Fibroblast of lung (primary cell): ENCODE measurements at regions not wholly inside any gene's neighbourhood (a gene's known extent, or its start where the extent isn't known, plus 50 kb on each side); places are given as distances from the start of the nearest gene placed in this dataset.
A peak's percentile ranks its signal among the peaks of the same experiment; 100 is the strongest.

Experiments used
- DNase-seq, 2 donors: peaks; one replicate each; pipeline versions ENCODE4 v3.0.0 to v3.0.0-alpha.2; 2010; ENCODE audit warnings: low read depth in 2 of 2
- H2AFZ ChIP-seq: 2 replicates; pipeline ENCODE4 v1.5.1; 2012; ENCODE audit warnings: low read length, control low read depth, inconsistent platforms
- H3K27ac ChIP-seq: 2 replicates; pipeline ENCODE4 v1.5.1; 2011; ENCODE audit warnings: low read length, control low read depth; ENCODE audit not compliant: insufficient read depth
- H3K27me3 ChIP-seq: 2 replicates; pipeline ENCODE4 v1.5.1; 2011; ENCODE audit warnings: mild to moderate bottlenecking, low read length; ENCODE audit not compliant: control insufficient read depth, insufficient read depth
- H3K36me3 ChIP-seq: 2 replicates; pipeline ENCODE4 v1.5.1; 2011; ENCODE audit warnings: low read length; ENCODE audit not compliant: control insufficient read depth, insufficient read depth
- H3K4me1 ChIP-seq: 2 replicates; pipeline ENCODE4 v1.5.1; 2011; ENCODE audit warnings: low read length; ENCODE audit not compliant: control insufficient read depth, insufficient read depth; ENCODE audit errors: extremely low read depth
- H3K4me2 ChIP-seq: 2 replicates; pipeline ENCODE4 v1.5.1; 2011; ENCODE audit warnings: low read length, control low read depth; ENCODE audit not compliant: insufficient read depth; ENCODE audit errors: extremely low read depth
- H3K4me3 ChIP-seq, 4 experiments: fragments of 200-600 bp in 1 of 4; sonication (generic) in 1 of 4; replicated peaks in 1 of 4; 2 replicates each; pipeline ENCODE4 v1.5.1; 2011 to 2016; ENCODE audit warnings: low read length in 4 of 4, low read depth in 3 of 4, mild to moderate bottlenecking in 3 of 4, control low read depth in 2 of 4, inconsistent platforms in 1 of 4, mixed read lengths in 1 of 4; ENCODE audit not compliant: insufficient read depth in 1 of 4; ENCODE audit errors: control extremely low read depth in 1 of 4
- H3K79me2 ChIP-seq: 2 replicates; pipeline ENCODE4 v1.5.1; 2012; ENCODE audit warnings: mild to moderate bottlenecking, low read length, inconsistent platforms; ENCODE audit not compliant: control insufficient read depth, insufficient read depth
- H3K9ac ChIP-seq: 2 replicates; pipeline ENCODE4 v1.5.1; 2011; ENCODE audit warnings: mild to moderate bottlenecking, low read length, control low read depth; ENCODE audit not compliant: insufficient read depth
- H3K9me3 ChIP-seq: 2 replicates; pipeline ENCODE4 v1.5.1; 2012; ENCODE audit warnings: low read depth, low read length; ENCODE audit not compliant: control insufficient read depth, insufficient read depth
- H4K20me1 ChIP-seq: 2 replicates; pipeline ENCODE4 v1.5.1; 2011; ENCODE audit warnings: low read length; ENCODE audit not compliant: control insufficient read depth, insufficient read depth; ENCODE audit errors: extremely low read depth
- EZH2 ChIP-seq: IDR thresholded peaks from 2 replicates; pipeline ENCODE4 v1.5.1; 2012; ENCODE audit warnings: low read length, control low read depth, mild to moderate bottlenecking; ENCODE audit errors: missing control alignments
- TF ChIP-seq, protein P1 (sequence below), 2 donors: IDR thresholded peaks in 1 of 2; conservative IDR thresholded peaks in 1 of 2; 1 replicate in 1 of 2; 2 replicates in 1 of 2; pipeline ENCODE4 v1.5.1; 2011 to 2012; ENCODE audit warnings: low read length in 2 of 2, control low read depth in 1 of 2, inconsistent platforms in 1 of 2, low read depth in 1 of 2, mild to moderate bottlenecking in 1 of 2

DNA sequence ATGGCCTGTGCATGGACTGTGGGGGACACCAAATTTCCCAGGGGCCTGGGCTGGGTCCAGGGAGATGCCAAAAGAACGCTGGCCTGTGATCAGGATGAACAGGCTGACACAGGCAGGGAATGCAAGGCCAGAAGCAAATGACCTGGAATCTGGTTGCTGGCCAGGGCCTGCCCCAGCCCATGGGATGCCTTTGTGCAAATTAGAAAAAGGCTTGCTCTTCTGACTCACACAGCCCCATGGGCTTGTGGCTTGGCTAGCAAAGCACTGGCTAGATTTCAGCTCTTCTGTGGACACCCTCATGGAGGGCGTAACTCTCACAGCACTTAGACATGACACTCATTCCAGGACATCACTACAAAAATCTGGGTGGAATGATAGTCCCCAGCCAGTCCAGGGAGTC is 356.0 kb downstream of the SHQ1 start:
- H3K4me3 ChIP-seq, result no peak overlapping the region
- H3K79me2 ChIP-seq, result no peaks in the 10 kb centered on the region
- no peak overlapping the region for H3K27ac ChIP-seq
- peaks cover 14% of the 10 kb centered on the region for H3K4me1 ChIP-seq
- DNase-seq, result peak; percentile 96 to 98
- no peak overlapping the region for H2AFZ ChIP-seq
- peaks cover 2% of the 10 kb centered on the region for H3K27me3 ChIP-seq
- no peaks in the 10 kb centered on the region for H3K36me3 ChIP-seq
- no peaks in the 10 kb centered on the region for H4K20me1 ChIP-seq
- no peaks in the 10 kb centered on the region for H3K9me3 ChIP-seq
- peak overlapping the region; percentile 17 for H3K4me2 ChIP-seq
- no peak for TF ChIP-seq EZH2
- TF ChIP-seq, protein P1, sequence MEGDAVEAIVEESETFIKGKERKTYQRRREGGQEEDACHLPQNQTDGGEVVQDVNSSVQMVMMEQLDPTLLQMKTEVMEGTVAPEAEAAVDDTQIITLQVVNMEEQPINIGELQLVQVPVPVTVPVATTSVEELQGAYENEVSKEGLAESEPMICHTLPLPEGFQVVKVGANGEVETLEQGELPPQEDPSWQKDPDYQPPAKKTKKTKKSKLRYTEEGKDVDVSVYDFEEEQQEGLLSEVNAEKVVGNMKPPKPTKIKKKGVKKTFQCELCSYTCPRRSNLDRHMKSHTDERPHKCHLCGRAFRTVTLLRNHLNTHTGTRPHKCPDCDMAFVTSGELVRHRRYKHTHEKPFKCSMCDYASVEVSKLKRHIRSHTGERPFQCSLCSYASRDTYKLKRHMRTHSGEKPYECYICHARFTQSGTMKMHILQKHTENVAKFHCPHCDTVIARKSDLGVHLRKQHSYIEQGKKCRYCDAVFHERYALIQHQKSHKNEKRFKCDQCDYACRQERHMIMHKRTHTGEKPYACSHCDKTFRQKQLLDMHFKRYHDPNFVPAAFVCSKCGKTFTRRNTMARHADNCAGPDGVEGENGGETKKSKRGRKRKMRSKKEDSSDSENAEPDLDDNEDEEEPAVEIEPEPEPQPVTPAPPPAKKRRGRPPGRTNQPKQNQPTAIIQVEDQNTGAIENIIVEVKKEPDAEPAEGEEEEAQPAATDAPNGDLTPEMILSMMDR (conservative IDR thresholded peaks at IDR 0.05 in 1 of 2, IDR thresholded peaks at IDR 0.05 in 1 of 2; ENCODE audit: low read depth in 1 of 2, low read length in 2 of 2), result no peak
- no peak overlapping the region for H3K9ac ChIP-seq

DNA sequence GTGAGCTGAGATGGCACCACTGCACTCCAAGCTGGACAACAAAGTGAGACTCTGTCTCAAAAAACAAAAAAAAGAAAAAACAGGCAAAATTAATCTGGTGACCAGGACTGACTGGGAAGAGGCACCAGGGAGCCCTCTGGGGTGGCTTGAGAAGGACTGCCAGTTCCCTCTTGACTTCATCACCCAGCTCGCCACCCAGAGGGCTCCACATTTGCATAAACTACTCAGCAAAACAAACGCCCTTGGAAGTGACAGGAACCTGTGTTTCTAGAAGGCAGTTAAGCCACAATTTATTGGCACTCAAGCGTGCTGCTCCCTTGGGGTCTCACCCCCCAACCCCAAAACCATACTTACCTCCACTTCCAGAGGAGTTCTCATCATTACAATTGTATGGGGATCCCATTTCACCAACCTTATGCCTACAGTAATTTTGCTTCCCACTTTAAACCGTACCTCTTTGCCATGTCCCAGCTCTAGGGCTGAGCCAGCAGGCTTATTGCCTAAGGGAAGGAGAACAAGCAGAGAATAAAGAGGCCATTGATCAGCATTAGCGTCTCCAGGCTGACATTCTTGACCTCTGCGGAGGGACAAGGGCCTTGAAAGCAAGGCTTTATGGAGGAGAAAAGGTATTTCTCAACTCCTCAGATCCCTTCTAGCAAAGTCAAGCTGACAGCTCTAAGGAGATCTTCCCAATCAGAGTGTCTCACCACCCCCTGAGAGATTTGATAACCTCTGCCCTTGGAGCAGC is 357.4 kb downstream of the SHQ1 start:
- Histone ChIP-seq H3K36me3 (no peaks in the 10 kb centered on the region), H4K20me1 (no peaks in the 10 kb centered on the region), H3K27ac (no peak overlapping the region), H3K9ac (no peak overlapping the region), H3K4me1 (peaks cover 19% of the 10 kb centered on the region), H3K27me3 (peaks cover 2% of the 10 kb centered on the region), H3K4me3 (no peak overlapping the region), H3K79me2 (no peaks in the 10 kb centered on the region), H3K4me2 (no peak overlapping the region), H2AFZ (no peak overlapping the region), H3K9me3 (no peaks in the 10 kb centered on the region)
- DNase-seq, result no peak
- TF ChIP-seq, protein P1 (conservative IDR thresholded peaks at IDR 0.05 in 1 of 2, IDR thresholded peaks at IDR 0.05 in 1 of 2; ENCODE audit: low read depth in 1 of 2, low read length in 2 of 2), result no peak
- no peak for TF ChIP-seq EZH2

DNA sequence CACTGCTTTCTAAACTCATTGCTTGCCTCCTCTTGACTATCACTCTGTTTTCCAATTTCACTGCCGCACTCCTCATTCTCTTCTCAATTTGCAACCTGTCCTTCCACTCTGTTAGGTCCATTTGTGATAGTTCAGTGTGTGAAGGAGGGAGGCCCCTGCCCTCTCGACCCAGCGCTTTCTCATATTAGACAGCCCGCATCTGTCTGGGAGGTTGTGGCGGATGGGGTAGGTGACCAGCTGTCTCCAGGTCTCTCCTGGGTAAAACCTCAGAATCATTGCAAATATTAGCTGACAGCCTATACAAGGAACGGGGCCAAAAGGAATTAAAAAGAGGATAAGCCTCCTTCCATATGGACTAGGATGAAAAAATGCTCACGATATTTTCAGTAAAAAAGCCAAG is 358.3 kb downstream of the SHQ1 start:
- Histone ChIP-seq H2AFZ (no peak overlapping the region), H3K9ac (no peak overlapping the region), H3K27ac (no peak overlapping the region), H3K79me2 (no peaks in the 10 kb centered on the region), H3K4me3 (no peak overlapping the region), H3K36me3 (no peaks in the 10 kb centered on the region), H4K20me1 (no peaks in the 10 kb centered on the region), H3K4me2 (no peak overlapping the region), H3K4me1 (peaks cover 19% of the 10 kb centered on the region), H3K9me3 (no peaks in the 10 kb centered on the region), H3K27me3 (no peaks in the 10 kb centered on the region)
- TF ChIP-seq, protein P1 (conservative IDR thresholded peaks at IDR 0.05 in 1 of 2, IDR thresholded peaks at IDR 0.05 in 1 of 2; ENCODE audit: low read depth in 1 of 2, low read length in 2 of 2), result no peak
- TF ChIP-seq EZH2, result no peak
- DNase-seq, result no peak
